Osteocyte (in vitro differentiated cells): ENCODE measurements at regions not wholly inside any gene's neighbourhood (a gene's known extent, or its start where the extent isn't known, plus 50 kb on each side); places are given as distances from the start of the nearest gene placed in this dataset.

Experiments
- DNase-seq: peaks from one replicate; pipeline ENCODE4 v3.0.0; 2021; ENCODE audit warnings: mixed read lengths; ENCODE audit not compliant: unreplicated experiment; ENCODE audit errors: extremely low spot score
- H3K27ac Mint-ChIP-seq: one replicate; pipeline ENCODE4 v1.8.0; 2021; ENCODE audit warnings: mild to moderate bottlenecking, mixed read lengths; ENCODE audit not compliant: unreplicated experiment
- H3K27me3 Mint-ChIP-seq: one replicate; pipeline ENCODE4 v1.8.0; 2021; ENCODE audit warnings: mixed read lengths; ENCODE audit not compliant: unreplicated experiment
- H3K36me3 Mint-ChIP-seq: one replicate; pipeline ENCODE4 v1.8.0; 2021; ENCODE audit warnings: mixed read lengths; ENCODE audit not compliant: unreplicated experiment
- H3K4me1 Mint-ChIP-seq: one replicate; pipeline ENCODE4 v1.8.0; 2021; ENCODE audit warnings: mixed read lengths; ENCODE audit not compliant: unreplicated experiment
- H3K4me3 Mint-ChIP-seq: one replicate; pipeline ENCODE4 v1.8.0; 2021; ENCODE audit warnings: mild to moderate bottlenecking, moderate library complexity, mixed read lengths; ENCODE audit not compliant: unreplicated experiment
- H3K9me3 Mint-ChIP-seq: one replicate; pipeline ENCODE4 v1.8.0; 2021; ENCODE audit warnings: mixed read lengths; ENCODE audit not compliant: unreplicated experiment
- CTCF ChIP-seq: fragments of 200-600 bp; sonication (generic); IDR thresholded peaks from 2 replicates; pipeline ENCODE4 v1.5.0; 2021; ENCODE audit warnings: antibody characterized with exemption, mild to moderate bottlenecking, moderate library complexity

GRCh38 chr15:81529481-81529880 lies 155.5 kb upstream of the TMC3 start:
- DNase-seq: no peak
- Mint-ChIP-seq H3K27me3 (no peaks in the 10 kb centered on the region), H3K4me1 (peaks cover 40% of the 10 kb centered on the region), H3K27ac (peak overlapping the region; percentile 58), H3K9me3 (no peaks in the 10 kb centered on the region), H3K36me3 (no peaks in the 10 kb centered on the region), H3K4me3 (no peak overlapping the region)
- no peak for TF ChIP-seq CTCF

GRCh38 chr15:81526029-81526428 lies 152.0 kb upstream of the TMC3 start:
- TF ChIP-seq CTCF: no peak
- Mint-ChIP-seq H3K9me3 (no peaks in the 10 kb centered on the region), H3K36me3 (no peaks in the 10 kb centered on the region), H3K27me3 (no peaks in the 10 kb centered on the region), H3K4me3 (no peak overlapping the region), H3K4me1 (peaks cover 23% of the 10 kb centered on the region), H3K27ac (no peak overlapping the region)
- no peak for DNase-seq

GRCh38 chr15:81524496-81524895 lies 150.5 kb upstream of the TMC3 start:
- peaks cover 8% of the 10 kb centered on the region for H3K4me1 Mint-ChIP-seq

GRCh38 chr15:81523867-81524266 lies 149.9 kb upstream of the TMC3 start:
- DNase-seq: no peak
- Mint-ChIP-seq H3K4me3 (no peak overlapping the region), H3K4me1 (peaks cover 2% of the 10 kb centered on the region), H3K27ac (no peak overlapping the region), H3K36me3 (no peaks in the 10 kb centered on the region), H3K9me3 (no peaks in the 10 kb centered on the region), H3K27me3 (no peaks in the 10 kb centered on the region)
- no peak for TF ChIP-seq CTCF

More at GRCh38 chr15:81524496-81524895, 150.5 kb upstream of the TMC3 start:
- H3K4me3 Mint-ChIP-seq: no peak overlapping the region
- H3K9me3 Mint-ChIP-seq: no peaks in the 10 kb centered on the region
- H3K36me3 Mint-ChIP-seq: no peaks in the 10 kb centered on the region
- no peak for DNase-seq
- H3K27ac Mint-ChIP-seq: no peak overlapping the region
- no peaks in the 10 kb centered on the region for H3K27me3 Mint-ChIP-seq
- TF ChIP-seq CTCF: no peak

GRCh38 chr15:81520480-81520879 lies 146.5 kb upstream of the TMC3 start:
- Mint-ChIP-seq H3K27me3 (no peaks in the 10 kb centered on the region), H3K36me3 (no peaks in the 10 kb centered on the region), H3K27ac (no peak overlapping the region), H3K4me3 (no peak overlapping the region), H3K4me1 (peaks cover 7% of the 10 kb centered on the region), H3K9me3 (no peaks in the 10 kb centered on the region)
- no peak for TF ChIP-seq CTCF
- no peak for DNase-seq
